ENCODE measurements at regions not wholly inside any gene's neighbourhood (a gene's known extent, or its start where the extent isn't known, plus 50 kb on each side); places are given as distances from the start of the nearest gene placed in this dataset.
"Not testable (repeated sequence)": the region's sequence is repeated elsewhere in the genome, so short reads cannot be mapped to it uniquely, and the experiment has no call there.

GRCh38 chr6:120771019-120771418, 563.3 kb downstream of the TBC1D32 start:
- Histone ChIP-seq H3K9me3 (replicated peaks; ENCODE audit: control insufficient read depth, low read depth, low read length) (no peaks in the 10 kb centered on the region), H3K4me1 (ENCODE audit: control insufficient read depth, insufficient read depth, low read length) (no peaks in the 10 kb centered on the region), H3K27me3 (ENCODE audit: control insufficient read depth, insufficient read depth, low read length) (no peaks in the 10 kb centered on the region), H3K4me3 (ENCODE audit: low read length) (no peak overlapping the region), H3K36me3 (ENCODE audit: control insufficient read depth, insufficient read depth, low read length) (no peaks in the 10 kb centered on the region), H3K27ac (ENCODE audit: low read length) (no peak overlapping the region)
- no peak for DNase-seq
- no CpG with 5 or more reads among the region's 4 CpGs for WGBS (ENCODE audit: insufficient coverage)

- DNase-seq: no peak
- Histone ChIP-seq H3K27me3 (ENCODE audit: control insufficient read depth, insufficient read depth, low read length) (no peaks in the 10 kb centered on the region), H3K4me3 (ENCODE audit: low read length) (no peak overlapping the region), H3K4me1 (ENCODE audit: control insufficient read depth, insufficient read depth, low read length) (no peaks in the 10 kb centered on the region), H3K36me3 (ENCODE audit: control insufficient read depth, insufficient read depth, low read length) (no peaks in the 10 kb centered on the region), H3K27ac (ENCODE audit: low read length) (no peak overlapping the region), H3K9me3 (replicated peaks; ENCODE audit: control insufficient read depth, low read depth, low read length) (no peaks in the 10 kb centered on the region)
These were observed 570.0 kb downstream of the TBC1D32 start for GRCh38 chr6:120764312-120764711.

GRCh38 chr6:120759570-120759969, 574.7 kb downstream of the TBC1D32 start:
- H3K36me3 ChIP-seq (ENCODE audit: control insufficient read depth, insufficient read depth, low read length): no peaks in the 10 kb centered on the region
- no peaks in the 10 kb centered on the region for H3K9me3 ChIP-seq (replicated peaks; ENCODE audit: control insufficient read depth, low read depth, low read length)
- H3K4me3 ChIP-seq (ENCODE audit: low read length): no peak overlapping the region
- H3K4me1 ChIP-seq (ENCODE audit: control insufficient read depth, insufficient read depth, low read length): no peaks in the 10 kb centered on the region
- no peaks in the 10 kb centered on the region for H3K27me3 ChIP-seq (ENCODE audit: control insufficient read depth, insufficient read depth, low read length)
- no peak overlapping the region for H3K27ac ChIP-seq (ENCODE audit: low read length)
- WGBS (ENCODE audit: insufficient coverage): no CpG with 5 or more reads among the region's 1 CpG
- no peak for DNase-seq

- not testable (repeated sequence) for DNase-seq; H3K27ac ChIP-seq (ENCODE audit: low read length); H3K27me3 ChIP-seq (ENCODE audit: control insufficient read depth, insufficient read depth, low read length); H3K9me3 ChIP-seq (replicated peaks; ENCODE audit: control insufficient read depth, low read depth, low read length); H3K36me3 ChIP-seq (ENCODE audit: control insufficient read depth, insufficient read depth, low read length); H3K4me1 ChIP-seq (ENCODE audit: control insufficient read depth, insufficient read depth, low read length); H3K4me3 ChIP-seq (ENCODE audit: low read length)
- WGBS (ENCODE audit: insufficient coverage): 61% methylated on average over 9 of the region's 12 CpGs
These were observed 585.7 kb downstream of the TBC1D32 start for GRCh38 chr6:120748574-120748973.

- Histone ChIP-seq H3K9me3 (replicated peaks; ENCODE audit: control insufficient read depth, low read depth, low read length) (peaks cover 6% of the 10 kb centered on the region), H3K36me3 (ENCODE audit: control insufficient read depth, insufficient read depth, low read length) (no peaks in the 10 kb centered on the region), H3K4me3 (ENCODE audit: low read length) (no peak overlapping the region), H3K27ac (ENCODE audit: low read length) (no peak overlapping the region), H3K27me3 (ENCODE audit: control insufficient read depth, insufficient read depth, low read length) (no peaks in the 10 kb centered on the region), H3K4me1 (ENCODE audit: control insufficient read depth, insufficient read depth, low read length) (no peaks in the 10 kb centered on the region)
- DNase-seq: no peak
- 92% methylated on average over 2 of the region's 2 CpGs for WGBS (ENCODE audit: insufficient coverage)
These were observed 597.5 kb downstream of the TBC1D32 start for GRCh38 chr6:120736740-120737139.

- WGBS (ENCODE audit: insufficient coverage): 86% methylated on average over 1 of the region's 2 CpGs
- no peak for DNase-seq
- H3K9me3 ChIP-seq (replicated peaks; ENCODE audit: control insufficient read depth, low read depth, low read length): peaks cover 8% of the 10 kb centered on the region
These were observed 598.6 kb downstream of the TBC1D32 start for GRCh38 chr6:120735641-120736040.

GRCh38 chr6:120711255-120711654, 623.0 kb downstream of the TBC1D32 start:
- no peak overlapping the region for H3K4me3 ChIP-seq (ENCODE audit: low read length)
- H3K4me1 ChIP-seq (ENCODE audit: control insufficient read depth, insufficient read depth, low read length): no peaks in the 10 kb centered on the region
- no peaks in the 10 kb centered on the region for H3K36me3 ChIP-seq (ENCODE audit: control insufficient read depth, insufficient read depth, low read length)
- H3K9me3 ChIP-seq (replicated peaks; ENCODE audit: control insufficient read depth, low read depth, low read length): peaks cover 5% of the 10 kb centered on the region
- WGBS (ENCODE audit: insufficient coverage): no CpG with 5 or more reads among the region's 3 CpGs
- H3K27ac ChIP-seq (ENCODE audit: low read length): no peak overlapping the region
- DNase-seq: no peak
- H3K27me3 ChIP-seq (ENCODE audit: control insufficient read depth, insufficient read depth, low read length): no peaks in the 10 kb centered on the region

More at GRCh38 chr6:120735641-120736040, 598.6 kb downstream of the TBC1D32 start:
- Histone ChIP-seq H3K4me1 (ENCODE audit: control insufficient read depth, insufficient read depth, low read length) (no peaks in the 10 kb centered on the region), H3K27ac (ENCODE audit: low read length) (no peak overlapping the region), H3K27me3 (ENCODE audit: control insufficient read depth, insufficient read depth, low read length) (no peaks in the 10 kb centered on the region), H3K4me3 (ENCODE audit: low read length) (no peak overlapping the region), H3K36me3 (ENCODE audit: control insufficient read depth, insufficient read depth, low read length) (no peaks in the 10 kb centered on the region)

GRCh38 chr6:120700001-120700400, 634.3 kb downstream of the TBC1D32 start:
- Histone ChIP-seq H3K27ac (ENCODE audit: low read length) (no peak overlapping the region), H3K4me3 (ENCODE audit: low read length) (no peak overlapping the region), H3K27me3 (ENCODE audit: control insufficient read depth, insufficient read depth, low read length) (no peaks in the 10 kb centered on the region), H3K4me1 (ENCODE audit: control insufficient read depth, insufficient read depth, low read length) (no peaks in the 10 kb centered on the region), H3K9me3 (replicated peaks; ENCODE audit: control insufficient read depth, low read depth, low read length) (no peaks in the 10 kb centered on the region), H3K36me3 (ENCODE audit: control insufficient read depth, insufficient read depth, low read length) (no peaks in the 10 kb centered on the region)
- no CpG with 5 or more reads among the region's 4 CpGs for WGBS (ENCODE audit: insufficient coverage)
- DNase-seq: no peak

GRCh38 chr6:120686492-120686891, 647.8 kb downstream of the TBC1D32 start:
- Histone ChIP-seq H3K36me3 (ENCODE audit: control insufficient read depth, insufficient read depth, low read length) (no peaks in the 10 kb centered on the region), H3K4me3 (ENCODE audit: low read length) (no peak overlapping the region), H3K9me3 (replicated peaks; ENCODE audit: control insufficient read depth, low read depth, low read length) (no peaks in the 10 kb centered on the region), H3K27me3 (ENCODE audit: control insufficient read depth, insufficient read depth, low read length) (no peaks in the 10 kb centered on the region), H3K4me1 (ENCODE audit: control insufficient read depth, insufficient read depth, low read length) (no peaks in the 10 kb centered on the region), H3K27ac (ENCODE audit: low read length) (no peak overlapping the region)
- no CpG with 5 or more reads among the region's 3 CpGs for WGBS (ENCODE audit: insufficient coverage)
- no peak for DNase-seq

- Histone ChIP-seq H3K27ac (ENCODE audit: low read length) (no peak overlapping the region), H3K4me3 (ENCODE audit: low read length) (no peak overlapping the region), H3K4me1 (ENCODE audit: control insufficient read depth, insufficient read depth, low read length) (no peaks in the 10 kb centered on the region), H3K36me3 (ENCODE audit: control insufficient read depth, insufficient read depth, low read length) (no peaks in the 10 kb centered on the region), H3K9me3 (replicated peaks; ENCODE audit: control insufficient read depth, low read depth, low read length) (no peaks in the 10 kb centered on the region), H3K27me3 (ENCODE audit: control insufficient read depth, insufficient read depth, low read length) (no peaks in the 10 kb centered on the region)
- no CpG with 5 or more reads among the region's 3 CpGs for WGBS (ENCODE audit: insufficient coverage)
- no peak for DNase-seq
These were observed 652.1 kb downstream of the TBC1D32 start for GRCh38 chr6:120682145-120682544.

- Histone ChIP-seq H3K4me3 (ENCODE audit: low read length) (no peak overlapping the region), H3K9me3 (replicated peaks; ENCODE audit: control insufficient read depth, low read depth, low read length) (no peaks in the 10 kb centered on the region), H3K27ac (ENCODE audit: low read length) (no peak overlapping the region), H3K27me3 (ENCODE audit: control insufficient read depth, insufficient read depth, low read length) (no peaks in the 10 kb centered on the region), H3K4me1 (ENCODE audit: control insufficient read depth, insufficient read depth, low read length) (no peaks in the 10 kb centered on the region), H3K36me3 (ENCODE audit: control insufficient read depth, insufficient read depth, low read length) (no peaks in the 10 kb centered on the region)
- no peak for DNase-seq
- WGBS (ENCODE audit: insufficient coverage): no CpG with 5 or more reads among the region's 2 CpGs
These were observed 653.1 kb downstream of the TBC1D32 start for GRCh38 chr6:120681204-120681603.
